WTC11 (cell line): ENCODE measurements at regions not wholly inside any gene's neighbourhood (a gene's known extent, or its start where the extent isn't known, plus 50 kb on each side); places are given as distances from the start of the nearest gene placed in this dataset.

Experiments
- ATAC-seq: fragments of 200-7000 bp; cut with Tn5 transposase; 2 replicates; pipeline ENCODE4 v1.10.0; 2021; ENCODE audit warnings: mild to moderate bottlenecking, moderate library complexity
- CTCF ChIA-PET: fragments of 300-600 bp; sonication (Branson Sonifier 250); formaldehyde crosslinking; loops from one replicate; lab custom pipeline; 2021; ENCODE audit warnings: antibody characterized with exemption; lab: Charles Lee
- POLR2A ChIA-PET: fragments of 350-600 bp; sonication (Branson Sonifier 250); formaldehyde crosslinking; loops from one replicate; lab custom pipeline; 2021; ENCODE audit warnings: antibody characterized with exemption; lab: Charles Lee
- DNase-seq: peaks from one replicate; pipeline ENCODE4 v3.0.0; 2021; ENCODE audit warnings: low spot score
- H3K27ac Mint-ChIP-seq: 2 replicates; pipeline ENCODE4 v1.8.0; 2021; ENCODE audit warnings: mixed read lengths
- H3K27me3 Mint-ChIP-seq: 2 replicates; pipeline ENCODE4 v1.8.0; 2021; ENCODE audit warnings: low read depth, mild to moderate bottlenecking, moderate library complexity, mixed read lengths
- H3K36me3 Mint-ChIP-seq: 2 replicates; pipeline ENCODE4 v1.8.0; 2021; ENCODE audit warnings: mixed read lengths
- H3K4me1 Mint-ChIP-seq: 2 replicates; pipeline ENCODE4 v1.8.0; 2022; ENCODE audit warnings: mixed read lengths
- H3K4me3 Mint-ChIP-seq: 2 replicates; pipeline ENCODE4 v1.8.0; 2021; ENCODE audit warnings: mild to moderate bottlenecking, moderate library complexity, mixed read lengths
- H3K9me3 Mint-ChIP-seq: 2 replicates; pipeline ENCODE4 v1.8.0; 2021; ENCODE audit warnings: mixed read lengths
- ATF6 ChIP-seq: sonication (generic); formaldehyde crosslinking; IDR thresholded peaks from 2 replicates; pipeline ENCODE4 v1.8.1; 2023; ENCODE audit warnings: mild to moderate bottlenecking, missing genetic modification reagents
- CREM ChIP-seq: sonication (generic); formaldehyde crosslinking; IDR thresholded peaks from 2 replicates; pipeline ENCODE4 v1.8.1; 2022; ENCODE audit warnings: mild to moderate bottlenecking, missing genetic modification reagents, moderate library complexity
- ESRRA ChIP-seq: sonication (generic); formaldehyde crosslinking; IDR thresholded peaks from 2 replicates; pipeline ENCODE4 v1.8.1; 2022; ENCODE audit warnings: mild to moderate bottlenecking, missing genetic modification reagents, borderline replicate concordance
- GABPB1 ChIP-seq: sonication (generic); formaldehyde crosslinking; IDR thresholded peaks from 2 replicates; pipeline ENCODE4 v1.8.1; 2023; ENCODE audit warnings: mild to moderate bottlenecking, missing genetic modification reagents
- KAT7 ChIP-seq: sonication (generic); formaldehyde crosslinking; IDR thresholded peaks from 2 replicates; pipeline ENCODE4 v1.8.1; 2023; ENCODE audit warnings: missing genetic modification reagents, mild to moderate bottlenecking, borderline replicate concordance
- NFYB ChIP-seq: sonication (generic); formaldehyde crosslinking; conservative IDR thresholded peaks from 2 replicates; pipeline ENCODE4 v1.8.0; 2022; ENCODE audit warnings: low read depth, missing genetic modification reagents
- NR1H2 ChIP-seq: sonication (generic); formaldehyde crosslinking; IDR thresholded peaks from 2 replicates; pipeline ENCODE4 v1.9.0; 2021; ENCODE audit warnings: mild to moderate bottlenecking, moderate library complexity, missing genetic modification reagents
- OVOL2 ChIP-seq: fragments of 250-450 bp; sonication (Bioruptor Pico); IDR thresholded peaks from 2 replicates; pipeline ENCODE4 v1.9.0; 2021; ENCODE audit warnings: mild to moderate bottlenecking, borderline replicate concordance
- TCF7 ChIP-seq: sonication (generic); formaldehyde crosslinking; IDR thresholded peaks from 2 replicates; pipeline ENCODE4 v1.8.0; 2022; ENCODE audit warnings: mild to moderate bottlenecking, low read depth, missing genetic modification reagents, moderate library complexity
- TP53 ChIP-seq: sonication (generic); formaldehyde crosslinking; IDR thresholded peaks from 2 replicates; pipeline ENCODE4 v1.8.1; 2023; ENCODE audit warnings: mild to moderate bottlenecking, missing genetic modification reagents
- ZNF416 ChIP-seq: fragments of 250-450 bp; sonication (Bioruptor Pico); IDR thresholded peaks from 2 replicates; pipeline ENCODE4 v1.9.0; 2021; ENCODE audit warnings: mild to moderate bottlenecking, inconsistent platforms
- ZNF671 ChIP-seq: fragments of 250-450 bp; sonication (Bioruptor Pico); IDR thresholded peaks from 2 replicates; pipeline ENCODE4 v1.8.0; 2021; ENCODE audit warnings: mild to moderate bottlenecking
- TF ChIP-seq, protein P1 (sequence below): fragments of 250-450 bp; sonication (Bioruptor Pico); IDR thresholded peaks from 2 replicates; pipeline ENCODE4 v2.1.2; 2022; ENCODE audit warnings: mild to moderate bottlenecking, moderate library complexity
- TF ChIP-seq, protein P2 (sequence below): sonication (generic); formaldehyde crosslinking; IDR thresholded peaks from 2 replicates; pipeline ENCODE4 v1.8.0; 2023; ENCODE audit warnings: missing genetic modification reagents
- TF ChIP-seq, protein P3 (sequence below): sonication (generic); formaldehyde crosslinking; IDR thresholded peaks from 2 replicates; pipeline ENCODE4 v1.8.1; 2023; ENCODE audit warnings: mild to moderate bottlenecking, moderate library complexity, missing genetic modification reagents
- TF ChIP-seq, protein P4 (sequence below): fragments of 250-450 bp; sonication (Bioruptor Pico); IDR thresholded peaks from 2 replicates; pipeline ENCODE4 v1.9.0; 2021; ENCODE audit warnings: mild to moderate bottlenecking

DNA sequence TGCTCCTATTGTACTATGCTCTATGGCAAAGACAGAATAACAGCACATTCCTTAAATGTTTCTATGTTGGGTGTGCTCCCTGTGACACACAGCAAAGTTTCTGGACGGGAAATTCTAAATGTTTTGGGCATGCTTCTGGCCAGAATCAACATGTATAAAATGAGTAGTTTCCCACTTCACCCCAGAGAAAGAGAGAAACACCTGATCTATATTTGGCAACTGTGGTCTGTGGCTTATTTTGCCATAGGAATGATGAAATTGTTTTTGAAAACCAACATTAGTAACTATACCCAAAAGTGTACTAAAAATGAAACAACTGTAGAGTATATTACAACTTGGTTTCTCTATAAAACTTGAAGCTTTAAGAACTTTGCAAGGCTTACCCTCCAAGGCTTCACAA is 89.1 kb downstream of the RAD51AP2 start:
- Mint-ChIP-seq H3K27me3 (no peaks in the 10 kb centered on the region; the same call in 1 of the 2 replicates), H3K4me3 (no peak overlapping the region), H3K27ac (no peak overlapping the region), H3K36me3 (no peaks in the 10 kb centered on the region), H3K9me3 (no peaks in the 10 kb centered on the region), H3K4me1 (peaks cover 3% of the 10 kb centered on the region)
- ChIA-PET POLR2A (no interaction called here), CTCF (no interaction called here)
- TF ChIP-seq GABPB1 (CRISPR knock-in tag) (no peak), ATF6 (CRISPR knock-in tag) (no peak), OVOL2 (no peak), ESRRA (CRISPR knock-in tag) (no peak), KAT7 (CRISPR knock-in tag) (no peak), CREM (CRISPR knock-in tag) (no peak), ZNF416 (no peak), TCF7 (CRISPR knock-in tag) (no peak), NR1H2 (CRISPR knock-in tag) (no peak), NFYB (CRISPR knock-in tag) (no peak), TP53 (no peak), ZNF671 (CRISPR knock-in tag) (no peak)
- TF ChIP-seq, protein P1, sequence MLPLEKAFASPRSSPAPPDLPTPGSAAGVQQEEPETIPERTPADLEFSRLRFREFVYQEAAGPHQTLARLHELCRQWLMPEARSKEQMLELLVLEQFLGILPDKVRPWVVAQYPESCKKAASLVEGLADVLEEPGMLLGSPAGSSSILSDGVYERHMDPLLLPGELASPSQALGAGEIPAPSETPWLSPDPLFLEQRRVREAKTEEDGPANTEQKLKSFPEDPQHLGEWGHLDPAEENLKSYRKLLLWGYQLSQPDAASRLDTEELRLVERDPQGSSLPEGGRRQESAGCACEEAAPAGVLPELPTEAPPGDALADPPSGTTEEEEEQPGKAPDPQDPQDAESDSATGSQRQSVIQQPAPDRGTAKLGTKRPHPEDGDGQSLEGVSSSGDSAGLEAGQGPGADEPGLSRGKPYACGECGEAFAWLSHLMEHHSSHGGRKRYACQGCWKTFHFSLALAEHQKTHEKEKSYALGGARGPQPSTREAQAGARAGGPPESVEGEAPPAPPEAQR = no peak
- TF ChIP-seq, protein P2, sequence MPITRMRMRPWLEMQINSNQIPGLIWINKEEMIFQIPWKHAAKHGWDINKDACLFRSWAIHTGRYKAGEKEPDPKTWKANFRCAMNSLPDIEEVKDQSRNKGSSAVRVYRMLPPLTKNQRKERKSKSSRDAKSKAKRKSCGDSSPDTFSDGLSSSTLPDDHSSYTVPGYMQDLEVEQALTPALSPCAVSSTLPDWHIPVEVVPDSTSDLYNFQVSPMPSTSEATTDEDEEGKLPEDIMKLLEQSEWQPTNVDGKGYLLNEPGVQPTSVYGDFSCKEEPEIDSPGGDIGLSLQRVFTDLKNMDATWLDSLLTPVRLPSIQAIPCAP (CRISPR knock-in tag) = no peak
- TF ChIP-seq, protein P3, sequence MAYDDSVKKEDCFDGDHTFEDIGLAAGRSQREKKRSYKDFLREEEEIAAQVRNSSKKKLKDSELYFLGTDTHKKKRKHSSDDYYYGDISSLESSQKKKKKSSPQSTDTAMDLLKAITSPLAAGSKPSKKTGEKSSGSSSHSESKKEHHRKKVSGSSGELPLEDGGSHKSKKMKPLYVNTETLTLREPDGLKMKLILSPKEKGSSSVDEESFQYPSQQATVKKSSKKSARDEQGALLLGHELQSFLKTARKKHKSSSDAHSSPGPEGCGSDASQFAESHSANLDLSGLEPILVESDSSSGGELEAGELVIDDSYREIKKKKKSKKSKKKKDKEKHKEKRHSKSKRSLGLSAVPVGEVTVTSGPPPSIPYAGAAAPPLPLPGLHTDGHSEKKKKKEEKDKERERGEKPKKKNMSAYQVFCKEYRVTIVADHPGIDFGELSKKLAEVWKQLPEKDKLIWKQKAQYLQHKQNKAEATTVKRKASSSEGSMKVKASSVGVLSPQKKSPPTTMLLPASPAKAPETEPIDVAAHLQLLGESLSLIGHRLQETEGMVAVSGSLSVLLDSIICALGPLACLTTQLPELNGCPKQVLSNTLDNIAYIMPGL (CRISPR knock-in tag) = no peak
- TF ChIP-seq, protein P4, sequence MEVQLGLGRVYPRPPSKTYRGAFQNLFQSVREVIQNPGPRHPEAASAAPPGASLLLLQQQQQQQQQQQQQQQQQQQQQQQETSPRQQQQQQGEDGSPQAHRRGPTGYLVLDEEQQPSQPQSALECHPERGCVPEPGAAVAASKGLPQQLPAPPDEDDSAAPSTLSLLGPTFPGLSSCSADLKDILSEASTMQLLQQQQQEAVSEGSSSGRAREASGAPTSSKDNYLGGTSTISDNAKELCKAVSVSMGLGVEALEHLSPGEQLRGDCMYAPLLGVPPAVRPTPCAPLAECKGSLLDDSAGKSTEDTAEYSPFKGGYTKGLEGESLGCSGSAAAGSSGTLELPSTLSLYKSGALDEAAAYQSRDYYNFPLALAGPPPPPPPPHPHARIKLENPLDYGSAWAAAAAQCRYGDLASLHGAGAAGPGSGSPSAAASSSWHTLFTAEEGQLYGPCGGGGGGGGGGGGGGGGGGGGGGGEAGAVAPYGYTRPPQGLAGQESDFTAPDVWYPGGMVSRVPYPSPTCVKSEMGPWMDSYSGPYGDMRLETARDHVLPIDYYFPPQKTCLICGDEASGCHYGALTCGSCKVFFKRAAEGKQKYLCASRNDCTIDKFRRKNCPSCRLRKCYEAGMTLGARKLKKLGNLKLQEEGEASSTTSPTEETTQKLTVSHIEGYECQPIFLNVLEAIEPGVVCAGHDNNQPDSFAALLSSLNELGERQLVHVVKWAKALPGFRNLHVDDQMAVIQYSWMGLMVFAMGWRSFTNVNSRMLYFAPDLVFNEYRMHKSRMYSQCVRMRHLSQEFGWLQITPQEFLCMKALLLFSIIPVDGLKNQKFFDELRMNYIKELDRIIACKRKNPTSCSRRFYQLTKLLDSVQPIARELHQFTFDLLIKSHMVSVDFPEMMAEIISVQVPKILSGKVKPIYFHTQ (CRISPR knock-in tag) = no peak
- DNase-seq (no peak), ATAC-seq (no peak)

DNA sequence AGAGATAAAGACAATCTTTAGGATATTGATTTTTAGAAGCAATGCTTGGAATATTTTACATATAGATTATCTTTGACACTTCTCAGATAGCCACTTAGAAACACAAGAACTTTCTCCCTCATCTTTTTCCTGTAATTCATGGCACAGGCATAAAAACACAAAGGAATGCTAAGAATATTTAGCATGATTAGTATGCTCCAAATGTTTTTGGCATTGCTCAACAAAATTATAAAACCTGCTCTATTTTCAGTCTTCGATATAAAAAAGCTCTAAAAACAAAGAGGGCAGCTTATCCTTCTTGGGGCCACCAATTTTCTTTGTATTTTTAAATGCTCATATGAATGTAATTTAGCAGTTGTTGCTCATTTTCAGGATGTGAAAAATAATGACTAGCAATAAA is 90.8 kb downstream of the RAD51AP2 start:
- H3K36me3 Mint-ChIP-seq = no peaks in the 10 kb centered on the region
- H3K4me1 Mint-ChIP-seq = peaks cover 3% of the 10 kb centered on the region
- H3K27me3 Mint-ChIP-seq = no peaks in the 10 kb centered on the region; the same call in 1 of the 2 replicates
- CTCF ChIA-PET = no interaction called here
- no peak overlapping the region for H3K27ac Mint-ChIP-seq
- TF ChIP-seq OVOL2 = no peak
- POLR2A ChIA-PET = no interaction called here
- no peaks in the 10 kb centered on the region for H3K9me3 Mint-ChIP-seq
- ATAC-seq (no peak), DNase-seq (no peak)
- no peak overlapping the region for H3K4me3 Mint-ChIP-seq
